WTC11 (cell line): ENCODE measurements at regions not wholly inside any gene's neighbourhood (a gene's known extent, or its start where the extent isn't known, plus 50 kb on each side); places are given as distances from the start of the nearest gene placed in this dataset.

Experiments
- ATAC-seq: fragments of 200-7000 bp; cut with Tn5 transposase; 2 replicates; pipeline ENCODE4 v1.10.0; 2021; ENCODE audit warnings: mild to moderate bottlenecking, moderate library complexity
- CTCF ChIA-PET: fragments of 300-600 bp; sonication (Branson Sonifier 250); formaldehyde crosslinking; loops from one replicate; lab custom pipeline; 2021; ENCODE audit warnings: antibody characterized with exemption; lab: Charles Lee
- POLR2A ChIA-PET: fragments of 350-600 bp; sonication (Branson Sonifier 250); formaldehyde crosslinking; loops from one replicate; lab custom pipeline; 2021; ENCODE audit warnings: antibody characterized with exemption; lab: Charles Lee
- DNase-seq: peaks from one replicate; pipeline ENCODE4 v3.0.0; 2021; ENCODE audit warnings: low spot score
- H3K27ac Mint-ChIP-seq: 2 replicates; pipeline ENCODE4 v1.8.0; 2021; ENCODE audit warnings: mixed read lengths
- H3K27me3 Mint-ChIP-seq: 2 replicates; pipeline ENCODE4 v1.8.0; 2021; ENCODE audit warnings: low read depth, mild to moderate bottlenecking, moderate library complexity, mixed read lengths
- H3K36me3 Mint-ChIP-seq: 2 replicates; pipeline ENCODE4 v1.8.0; 2021; ENCODE audit warnings: mixed read lengths
- H3K4me1 Mint-ChIP-seq: 2 replicates; pipeline ENCODE4 v1.8.0; 2022; ENCODE audit warnings: mixed read lengths
- H3K4me3 Mint-ChIP-seq: 2 replicates; pipeline ENCODE4 v1.8.0; 2021; ENCODE audit warnings: mild to moderate bottlenecking, moderate library complexity, mixed read lengths
- H3K9me3 Mint-ChIP-seq: 2 replicates; pipeline ENCODE4 v1.8.0; 2021; ENCODE audit warnings: mixed read lengths
- CREB1 ChIP-seq: sonication (generic); formaldehyde crosslinking; IDR thresholded peaks from 2 replicates; pipeline ENCODE4 v1.8.0; 2023; ENCODE audit warnings: mild to moderate bottlenecking, missing genetic modification reagents
- EMX1 ChIP-seq: fragments of 250-450 bp; sonication (Bioruptor Pico); IDR thresholded peaks from 2 replicates; pipeline ENCODE4 v1.8.0; 2021; ENCODE audit warnings: mild to moderate bottlenecking
- ESRRA ChIP-seq: sonication (generic); formaldehyde crosslinking; IDR thresholded peaks from 2 replicates; pipeline ENCODE4 v1.8.1; 2022; ENCODE audit warnings: mild to moderate bottlenecking, missing genetic modification reagents, borderline replicate concordance
- FOXJ3 ChIP-seq: sonication (generic); formaldehyde crosslinking; IDR thresholded peaks from 2 replicates; pipeline ENCODE4 v1.9.0; 2021; ENCODE audit warnings: missing genetic modification reagents, mild to moderate bottlenecking, borderline replicate concordance
- FOXK1 ChIP-seq: sonication (generic); formaldehyde crosslinking; IDR thresholded peaks from 2 replicates; pipeline ENCODE4 v1.8.0; 2022; ENCODE audit warnings: mild to moderate bottlenecking, moderate library complexity, missing genetic modification reagents
- NFE2L1 ChIP-seq: sonication (generic); formaldehyde crosslinking; IDR thresholded peaks from 2 replicates; pipeline ENCODE4 v1.8.1; 2023; ENCODE audit warnings: missing genetic modification reagents
- NR1H2 ChIP-seq: sonication (generic); formaldehyde crosslinking; IDR thresholded peaks from 2 replicates; pipeline ENCODE4 v1.9.0; 2021; ENCODE audit warnings: mild to moderate bottlenecking, moderate library complexity, missing genetic modification reagents
- NR2C2 ChIP-seq: sonication (generic); formaldehyde crosslinking; IDR thresholded peaks from 2 replicates; pipeline ENCODE4 v1.8.0; 2022; ENCODE audit warnings: mild to moderate bottlenecking, missing genetic modification reagents
- RELA ChIP-seq: sonication (generic); formaldehyde crosslinking; IDR thresholded peaks from 2 replicates; pipeline ENCODE4 v1.8.1; 2022; ENCODE audit warnings: missing genetic modification reagents, mild to moderate bottlenecking, borderline replicate concordance
- RORB ChIP-seq: fragments of 250-450 bp; sonication (Bioruptor Pico); IDR thresholded peaks from 2 replicates; pipeline ENCODE4 v1.9.0; 2021; ENCODE audit warnings: mild to moderate bottlenecking
- SMAD4 ChIP-seq: sonication (generic); formaldehyde crosslinking; IDR thresholded peaks from 2 replicates; pipeline ENCODE4 v1.8.0; 2022; ENCODE audit warnings: mild to moderate bottlenecking, missing genetic modification reagents
- SP1 ChIP-seq: sonication (generic); formaldehyde crosslinking; conservative IDR thresholded peaks from 2 replicates; pipeline ENCODE4 v1.8.1; 2022; ENCODE audit warnings: missing genetic modification reagents
- ZNF138 ChIP-seq: sonication (generic); formaldehyde crosslinking; conservative IDR thresholded peaks from 2 replicates; pipeline ENCODE4 v1.8.1; 2022; ENCODE audit warnings: mild to moderate bottlenecking, moderate library complexity, missing genetic modification reagents
- ZNF232 ChIP-seq: sonication (generic); formaldehyde crosslinking; IDR thresholded peaks from 2 replicates; pipeline ENCODE4 v1.8.0; 2022; ENCODE audit warnings: mild to moderate bottlenecking, missing genetic modification reagents
- ZNF396 ChIP-seq: fragments of 250-450 bp; sonication (Bioruptor Pico); IDR thresholded peaks from 2 replicates; pipeline ENCODE4 v1.8.0; 2021; ENCODE audit warnings: mild to moderate bottlenecking, moderate library complexity, borderline replicate concordance
- ZNF671 ChIP-seq: fragments of 250-450 bp; sonication (Bioruptor Pico); IDR thresholded peaks from 2 replicates; pipeline ENCODE4 v1.8.0; 2021; ENCODE audit warnings: mild to moderate bottlenecking
- TF ChIP-seq, protein P1 (sequence below): sonication (generic); formaldehyde crosslinking; IDR thresholded peaks from 2 replicates; pipeline ENCODE4 v1.8.1; 2023; ENCODE audit warnings: mild to moderate bottlenecking, moderate library complexity, missing genetic modification reagents
- TF ChIP-seq, protein P2 (sequence below): sonication (generic); formaldehyde crosslinking; IDR thresholded peaks from 2 replicates; pipeline ENCODE4 v1.8.1; 2022; ENCODE audit warnings: mild to moderate bottlenecking, moderate library complexity, missing genetic modification reagents
- TF ChIP-seq, protein P3 (sequence below): sonication (generic); formaldehyde crosslinking; IDR thresholded peaks from 2 replicates; pipeline ENCODE4 v1.8.1; 2023; ENCODE audit warnings: mild to moderate bottlenecking, missing genetic modification reagents
- TF ChIP-seq, protein P4 (sequence below): sonication (generic); formaldehyde crosslinking; IDR thresholded peaks from 2 replicates; pipeline ENCODE4 v1.8.1; 2022; ENCODE audit warnings: mild to moderate bottlenecking, missing genetic modification reagents, moderate library complexity, borderline replicate concordance
- TF ChIP-seq, protein P5 (sequence below): fragments of 250-450 bp; sonication (Bioruptor Pico); IDR thresholded peaks from 2 replicates; pipeline ENCODE4 v1.9.0; 2021; ENCODE audit warnings: moderate library complexity, mild to moderate bottlenecking, inconsistent platforms, borderline replicate concordance
- TF ChIP-seq, protein P6 (sequence below): sonication (generic); formaldehyde crosslinking; IDR thresholded peaks from 2 replicates; pipeline ENCODE4 v1.8.1; 2023; ENCODE audit warnings: mild to moderate bottlenecking, missing genetic modification reagents, borderline replicate concordance
- TF ChIP-seq, protein P7 (sequence below): sonication (generic); formaldehyde crosslinking; IDR thresholded peaks from 2 replicates; pipeline ENCODE4 v1.8.1; 2022; ENCODE audit warnings: missing genetic modification reagents, borderline replicate concordance
- TF ChIP-seq, protein P8 (sequence below): sonication (generic); formaldehyde crosslinking; conservative IDR thresholded peaks from 2 replicates; pipeline ENCODE4 v1.8.1; 2022; ENCODE audit warnings: mild to moderate bottlenecking, missing genetic modification reagents

DNA sequence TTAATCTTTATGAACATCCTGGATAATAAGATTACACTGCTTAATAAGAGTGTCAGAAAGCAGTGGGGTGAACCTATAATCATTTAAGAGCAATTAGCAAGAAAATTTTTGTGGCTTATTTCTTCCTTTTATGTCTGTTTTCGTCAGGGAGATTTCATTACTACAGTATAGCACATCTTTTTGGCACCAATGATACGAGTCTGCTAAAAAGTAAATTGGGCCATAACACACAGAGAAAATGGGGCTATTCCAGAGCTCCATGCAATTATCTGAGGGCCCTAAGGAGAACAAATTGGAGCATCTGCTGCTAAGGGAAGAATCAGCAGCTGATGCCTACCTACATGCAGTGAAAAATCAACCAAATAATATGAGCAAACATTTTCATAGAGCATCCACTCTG is 330.3 kb upstream of the NCAM2 start (continued):
- TF ChIP-seq, protein P1, sequence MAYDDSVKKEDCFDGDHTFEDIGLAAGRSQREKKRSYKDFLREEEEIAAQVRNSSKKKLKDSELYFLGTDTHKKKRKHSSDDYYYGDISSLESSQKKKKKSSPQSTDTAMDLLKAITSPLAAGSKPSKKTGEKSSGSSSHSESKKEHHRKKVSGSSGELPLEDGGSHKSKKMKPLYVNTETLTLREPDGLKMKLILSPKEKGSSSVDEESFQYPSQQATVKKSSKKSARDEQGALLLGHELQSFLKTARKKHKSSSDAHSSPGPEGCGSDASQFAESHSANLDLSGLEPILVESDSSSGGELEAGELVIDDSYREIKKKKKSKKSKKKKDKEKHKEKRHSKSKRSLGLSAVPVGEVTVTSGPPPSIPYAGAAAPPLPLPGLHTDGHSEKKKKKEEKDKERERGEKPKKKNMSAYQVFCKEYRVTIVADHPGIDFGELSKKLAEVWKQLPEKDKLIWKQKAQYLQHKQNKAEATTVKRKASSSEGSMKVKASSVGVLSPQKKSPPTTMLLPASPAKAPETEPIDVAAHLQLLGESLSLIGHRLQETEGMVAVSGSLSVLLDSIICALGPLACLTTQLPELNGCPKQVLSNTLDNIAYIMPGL = no peak
- no peak for TF ChIP-seq EMX1
- TF ChIP-seq, protein P2, sequence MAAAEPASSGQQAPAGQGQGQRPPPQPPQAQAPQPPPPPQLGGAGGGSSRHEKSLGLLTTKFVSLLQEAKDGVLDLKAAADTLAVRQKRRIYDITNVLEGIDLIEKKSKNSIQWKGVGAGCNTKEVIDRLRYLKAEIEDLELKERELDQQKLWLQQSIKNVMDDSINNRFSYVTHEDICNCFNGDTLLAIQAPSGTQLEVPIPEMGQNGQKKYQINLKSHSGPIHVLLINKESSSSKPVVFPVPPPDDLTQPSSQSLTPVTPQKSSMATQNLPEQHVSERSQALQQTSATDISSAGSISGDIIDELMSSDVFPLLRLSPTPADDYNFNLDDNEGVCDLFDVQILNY = no peak
- TF ChIP-seq ZNF138 (CRISPR knock-in tag) = no peak
- TF ChIP-seq NFE2L1 (CRISPR knock-in tag) = no peak
- no peak for TF ChIP-seq SP1 (CRISPR knock-in tag)
- no peak for TF ChIP-seq NR2C2 (CRISPR knock-in tag)
- TF ChIP-seq RORB = no peak

DNA sequence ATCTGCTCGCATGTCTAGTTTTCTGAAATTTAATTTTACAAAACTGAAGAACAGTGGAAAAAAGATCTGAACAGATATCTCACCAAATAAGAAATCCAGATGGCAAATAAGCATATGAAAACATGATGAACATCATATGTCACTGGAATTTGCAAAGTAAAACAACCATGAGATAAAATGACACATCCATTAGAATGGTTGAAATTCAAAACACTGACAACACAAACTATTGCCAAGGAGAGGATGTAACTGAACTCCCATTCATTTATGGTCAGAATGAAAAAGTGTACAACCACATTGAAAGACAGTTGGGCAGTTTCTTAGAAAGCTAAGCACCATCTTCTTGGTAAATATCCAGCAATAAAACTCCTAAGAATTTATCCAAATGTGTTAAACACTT is 312.7 kb upstream of the NCAM2 start:
- Mint-ChIP-seq H3K27ac (no peak overlapping the region), H3K36me3 (peaks cover 9% of the 10 kb centered on the region; the same call in 1 of the 2 replicates), H3K27me3 (no peaks in the 10 kb centered on the region), H3K4me1 (no peaks in the 10 kb centered on the region; the same call in 1 of the 2 replicates), H3K9me3 (peaks cover 21% of the 10 kb centered on the region), H3K4me3 (no peak overlapping the region)
- CTCF ChIA-PET = no interaction called here
- DNase-seq (no peak), ATAC-seq (no peak)
- TF ChIP-seq SP1 (CRISPR knock-in tag) (no peak), NR1H2 (CRISPR knock-in tag) (no peak), SMAD4 (no peak), CREB1 (no peak), RORB (no peak), ZNF396 (no peak), ESRRA (CRISPR knock-in tag) (no peak), FOXK1 (no peak), RELA (CRISPR knock-in tag) (no peak), ZNF232 (CRISPR knock-in tag) (no peak), ZNF671 (CRISPR knock-in tag) (no peak), FOXJ3 (CRISPR knock-in tag) (no peak)
- TF ChIP-seq, protein P2 = no peak
- TF ChIP-seq, protein P3, sequence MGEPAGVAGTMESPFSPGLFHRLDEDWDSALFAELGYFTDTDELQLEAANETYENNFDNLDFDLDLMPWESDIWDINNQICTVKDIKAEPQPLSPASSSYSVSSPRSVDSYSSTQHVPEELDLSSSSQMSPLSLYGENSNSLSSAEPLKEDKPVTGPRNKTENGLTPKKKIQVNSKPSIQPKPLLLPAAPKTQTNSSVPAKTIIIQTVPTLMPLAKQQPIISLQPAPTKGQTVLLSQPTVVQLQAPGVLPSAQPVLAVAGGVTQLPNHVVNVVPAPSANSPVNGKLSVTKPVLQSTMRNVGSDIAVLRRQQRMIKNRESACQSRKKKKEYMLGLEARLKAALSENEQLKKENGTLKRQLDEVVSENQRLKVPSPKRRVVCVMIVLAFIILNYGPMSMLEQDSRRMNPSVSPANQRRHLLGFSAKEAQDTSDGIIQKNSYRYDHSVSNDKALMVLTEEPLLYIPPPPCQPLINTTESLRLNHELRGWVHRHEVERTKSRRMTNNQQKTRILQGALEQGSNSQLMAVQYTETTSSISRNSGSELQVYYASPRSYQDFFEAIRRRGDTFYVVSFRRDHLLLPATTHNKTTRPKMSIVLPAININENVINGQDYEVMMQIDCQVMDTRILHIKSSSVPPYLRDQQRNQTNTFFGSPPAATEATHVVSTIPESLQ (CRISPR knock-in tag) = no peak
- TF ChIP-seq, protein P4, sequence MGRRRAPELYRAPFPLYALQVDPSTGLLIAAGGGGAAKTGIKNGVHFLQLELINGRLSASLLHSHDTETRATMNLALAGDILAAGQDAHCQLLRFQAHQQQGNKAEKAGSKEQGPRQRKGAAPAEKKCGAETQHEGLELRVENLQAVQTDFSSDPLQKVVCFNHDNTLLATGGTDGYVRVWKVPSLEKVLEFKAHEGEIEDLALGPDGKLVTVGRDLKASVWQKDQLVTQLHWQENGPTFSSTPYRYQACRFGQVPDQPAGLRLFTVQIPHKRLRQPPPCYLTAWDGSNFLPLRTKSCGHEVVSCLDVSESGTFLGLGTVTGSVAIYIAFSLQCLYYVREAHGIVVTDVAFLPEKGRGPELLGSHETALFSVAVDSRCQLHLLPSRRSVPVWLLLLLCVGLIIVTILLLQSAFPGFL = no peak
- TF ChIP-seq, protein P5, sequence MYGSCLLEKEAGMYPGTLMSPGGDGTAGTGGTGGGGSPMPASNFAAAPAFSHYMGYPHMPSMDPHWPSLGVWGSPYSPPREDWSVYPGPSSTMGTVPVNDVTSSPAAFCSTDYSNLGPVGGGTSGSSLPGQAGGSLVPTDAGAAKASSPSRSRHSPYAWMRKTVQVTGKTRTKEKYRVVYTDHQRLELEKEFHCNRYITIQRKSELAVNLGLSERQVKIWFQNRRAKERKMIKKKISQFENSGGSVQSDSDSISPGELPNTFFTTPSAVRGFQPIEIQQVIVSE (CRISPR knock-in tag) = no peak
- TF ChIP-seq, protein P6, sequence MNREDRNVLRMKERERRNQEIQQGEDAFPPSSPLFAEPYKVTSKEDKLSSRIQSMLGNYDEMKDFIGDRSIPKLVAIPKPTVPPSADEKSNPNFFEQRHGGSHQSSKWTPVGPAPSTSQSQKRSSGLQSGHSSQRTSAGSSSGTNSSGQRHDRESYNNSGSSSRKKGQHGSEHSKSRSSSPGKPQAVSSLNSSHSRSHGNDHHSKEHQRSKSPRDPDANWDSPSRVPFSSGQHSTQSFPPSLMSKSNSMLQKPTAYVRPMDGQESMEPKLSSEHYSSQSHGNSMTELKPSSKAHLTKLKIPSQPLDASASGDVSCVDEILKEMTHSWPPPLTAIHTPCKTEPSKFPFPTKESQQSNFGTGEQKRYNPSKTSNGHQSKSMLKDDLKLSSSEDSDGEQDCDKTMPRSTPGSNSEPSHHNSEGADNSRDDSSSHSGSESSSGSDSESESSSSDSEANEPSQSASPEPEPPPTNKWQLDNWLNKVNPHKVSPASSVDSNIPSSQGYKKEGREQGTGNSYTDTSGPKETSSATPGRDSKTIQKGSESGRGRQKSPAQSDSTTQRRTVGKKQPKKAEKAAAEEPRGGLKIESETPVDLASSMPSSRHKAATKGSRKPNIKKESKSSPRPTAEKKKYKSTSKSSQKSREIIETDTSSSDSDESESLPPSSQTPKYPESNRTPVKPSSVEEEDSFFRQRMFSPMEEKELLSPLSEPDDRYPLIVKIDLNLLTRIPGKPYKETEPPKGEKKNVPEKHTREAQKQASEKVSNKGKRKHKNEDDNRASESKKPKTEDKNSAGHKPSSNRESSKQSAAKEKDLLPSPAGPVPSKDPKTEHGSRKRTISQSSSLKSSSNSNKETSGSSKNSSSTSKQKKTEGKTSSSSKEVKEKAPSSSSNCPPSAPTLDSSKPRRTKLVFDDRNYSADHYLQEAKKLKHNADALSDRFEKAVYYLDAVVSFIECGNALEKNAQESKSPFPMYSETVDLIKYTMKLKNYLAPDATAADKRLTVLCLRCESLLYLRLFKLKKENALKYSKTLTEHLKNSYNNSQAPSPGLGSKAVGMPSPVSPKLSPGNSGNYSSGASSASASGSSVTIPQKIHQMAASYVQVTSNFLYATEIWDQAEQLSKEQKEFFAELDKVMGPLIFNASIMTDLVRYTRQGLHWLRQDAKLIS (CRISPR knock-in tag) = no peak
- TF ChIP-seq, protein P7, sequence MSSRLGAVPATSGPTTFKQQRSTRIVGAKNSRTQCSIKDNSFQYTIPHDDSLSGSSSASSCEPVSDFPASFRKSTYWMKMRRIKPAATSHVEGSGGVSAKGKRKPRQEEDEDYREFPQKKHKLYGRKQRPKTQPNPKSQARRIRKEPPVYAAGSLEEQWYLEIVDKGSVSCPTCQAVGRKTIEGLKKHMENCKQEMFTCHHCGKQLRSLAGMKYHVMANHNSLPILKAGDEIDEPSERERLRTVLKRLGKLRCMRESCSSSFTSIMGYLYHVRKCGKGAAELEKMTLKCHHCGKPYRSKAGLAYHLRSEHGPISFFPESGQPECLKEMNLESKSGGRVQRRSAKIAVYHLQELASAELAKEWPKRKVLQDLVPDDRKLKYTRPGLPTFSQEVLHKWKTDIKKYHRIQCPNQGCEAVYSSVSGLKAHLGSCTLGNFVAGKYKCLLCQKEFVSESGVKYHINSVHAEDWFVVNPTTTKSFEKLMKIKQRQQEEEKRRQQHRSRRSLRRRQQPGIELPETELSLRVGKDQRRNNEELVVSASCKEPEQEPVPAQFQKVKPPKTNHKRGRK (CRISPR knock-in tag) = no peak
- TF ChIP-seq, protein P8, sequence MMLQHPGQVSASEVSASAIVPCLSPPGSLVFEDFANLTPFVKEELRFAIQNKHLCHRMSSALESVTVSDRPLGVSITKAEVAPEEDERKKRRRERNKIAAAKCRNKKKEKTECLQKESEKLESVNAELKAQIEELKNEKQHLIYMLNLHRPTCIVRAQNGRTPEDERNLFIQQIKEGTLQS (CRISPR knock-in tag) = no peak
- POLR2A ChIA-PET = no interaction called here
